HG03378 (cell line): ENCODE measurements at regions not wholly inside any gene's neighbourhood (a gene's known extent, or its start where the extent isn't known, plus 50 kb on each side); places are given as distances from the start of the nearest gene placed in this dataset.
"Not testable (repeated sequence)": the region's sequence is repeated elsewhere in the genome, so short reads cannot be mapped to it uniquely, and the experiment has no call there.

Source experiments
- ATAC-seq: cut with Tn5 transposase; IDR thresholded peaks from one replicate; pipeline ENCODE4 v1.9.1; 2021; ENCODE audit warnings: mild to moderate bottlenecking, moderate library complexity; ENCODE audit not compliant: unreplicated experiment

- no peak for ATAC-seq
Measured at GRCh38 chr2:5549771-5550170, 142.4 kb upstream of the SOX11 start.

GRCh38 chr2:5555636-5556035, 136.5 kb upstream of the SOX11 start:
- ATAC-seq: no peak

GRCh38 chr2:5561006-5561405, 131.2 kb upstream of the SOX11 start:
- no peak for ATAC-seq

GRCh38 chr2:5562426-5562825, 129.8 kb upstream of the SOX11 start:
- no peak for ATAC-seq

- no peak for ATAC-seq
Measured at GRCh38 chr2:5562865-5563264, 129.3 kb upstream of the SOX11 start.

GRCh38 chr2:5563411-5563810, 128.8 kb upstream of the SOX11 start:
- no peak for ATAC-seq

GRCh38 chr2:5569256-5569655, 122.9 kb upstream of the SOX11 start:
- ATAC-seq: no peak

- ATAC-seq: no peak
Measured at GRCh38 chr2:5576015-5576414, 116.2 kb upstream of the SOX11 start.

- no peak for ATAC-seq
Measured at GRCh38 chr2:5587766-5588165, 104.4 kb upstream of the SOX11 start.

- no peak for ATAC-seq
Measured at GRCh38 chr2:5588601-5589000, 103.6 kb upstream of the SOX11 start.

GRCh38 chr2:5589183-5589582, 103.0 kb upstream of the SOX11 start:
- ATAC-seq: no peak

- ATAC-seq: no peak
Measured at GRCh38 chr2:5590886-5591285, 101.3 kb upstream of the SOX11 start.

GRCh38 chr2:5592916-5593315, 99.3 kb upstream of the SOX11 start:
- no peak for ATAC-seq

GRCh38 chr2:5594249-5594695, 97.9 kb upstream of the SOX11 start:
- ATAC-seq: no peak

- no peak for ATAC-seq
Measured at GRCh38 chr2:5596868-5597267, 95.3 kb upstream of the SOX11 start.

GRCh38 chr2:5598156-5598555, 94.0 kb upstream of the SOX11 start:
- no peak for ATAC-seq

- no peak for ATAC-seq
Measured at GRCh38 chr2:5609201-5609600, 83.0 kb upstream of the SOX11 start.

- no peak for ATAC-seq
Measured at GRCh38 chr2:5612666-5613065, 79.5 kb upstream of the SOX11 start.

GRCh38 chr2:5616019-5616418, 76.2 kb upstream of the SOX11 start:
- no peak for ATAC-seq

GRCh38 chr2:5617358-5617757, 74.8 kb upstream of the SOX11 start:
- ATAC-seq: no peak

- ATAC-seq: no peak
Measured at GRCh38 chr2:5617796-5618195, 74.4 kb upstream of the SOX11 start.

- ATAC-seq: no peak
Measured at GRCh38 chr2:5618271-5618670, 73.9 kb upstream of the SOX11 start.

GRCh38 chr2:5625556-5626065, 66.6 kb upstream of the SOX11 start:
- ATAC-seq: not testable (repeated sequence)

GRCh38 chr2:5628484-5628883, 63.7 kb upstream of the SOX11 start:
- not testable (repeated sequence) for ATAC-seq
